B cell (primary cell): ENCODE measurements at regions not wholly inside any gene's neighbourhood (a gene's known extent, or its start where the extent isn't known, plus 50 kb on each side); places are given as distances from the start of the nearest gene placed in this dataset.

Experiments
- ATAC-seq: fragments of 200-7000 bp; cut with Tn5 transposase; one replicate; pipeline ENCODE4 v1.10.0; 2021; ENCODE audit warnings: low read depth, mild to moderate bottlenecking, moderate number of reproducible peaks, moderate library complexity
- CTCF ChIA-PET: fragments of 350-600 bp; sonication (Branson Sonifier 250); formaldehyde crosslinking; loops from one replicate; lab custom pipeline; 2021; ENCODE audit warnings: antibody characterized with exemption, inconsistent platforms; lab: Charles Lee
- POLR2A ChIA-PET: fragments of 350-600 bp; sonication (Branson Sonifier 250); formaldehyde crosslinking; loops from one replicate; lab custom pipeline; 2021; ENCODE audit warnings: antibody characterized with exemption; lab: Charles Lee
- DNase-seq: peaks from one replicate; pipeline ENCODE4 v3.0.0; 2013
- H2AFZ ChIP-seq: 2 replicates; pipeline ENCODE4 v1.6.1; 2012; ENCODE audit warnings: mild to moderate bottlenecking, low read depth, low read length; ENCODE audit not compliant: insufficient read depth, poor library complexity, severe bottlenecking
- H3K27ac ChIP-seq, 2 donors: 1 replicate in 1 of 2; 2 replicates in 1 of 2; pipeline ENCODE4 v1.5.1; 2012 to 2013; ENCODE audit warnings: low read length in 2 of 2, mild to moderate bottlenecking in 2 of 2, moderate library complexity in 1 of 2
- H3K27me3 ChIP-seq, 4 experiments: fragments of 200-600 bp in 1 of 4; sonication (generic) in 1 of 4; replicated peaks in 1 of 4; 1 replicate in 2 of 4; 2 replicates in 2 of 4; pipeline versions ENCODE4 v1.6.1 to v1.7.0; 2013 to 2016; ENCODE audit warnings: low read length in 3 of 4, mild to moderate bottlenecking in 2 of 4, mixed read lengths in 1 of 4, moderate library complexity in 1 of 4; ENCODE audit not compliant: insufficient read depth in 4 of 4, control insufficient read depth in 3 of 4; ENCODE audit errors: control extremely low read depth in 1 of 4
- H3K36me3 ChIP-seq, 2 experiments: replicated peaks in 1 of 2; 1 replicate in 1 of 2; 2 replicates in 1 of 2; pipeline versions ENCODE4 v1.6.1 to v1.7.1; 2013; ENCODE audit warnings: low read length in 1 of 2; ENCODE audit not compliant: insufficient read depth in 2 of 2, control insufficient read depth in 1 of 2; ENCODE audit errors: control extremely low read depth in 1 of 2, extremely low read depth in 1 of 2
- H3K4me1 ChIP-seq, 2 donors: fragments of 200-600 bp in 1 of 2; sonication (generic) in 1 of 2; 1 replicate in 1 of 2; 2 replicates in 1 of 2; pipeline versions ENCODE4 v1.5.1 to v1.6.1; 2013 to 2017; ENCODE audit warnings: low read length in 2 of 2; ENCODE audit not compliant: control insufficient read depth in 2 of 2, insufficient read depth in 2 of 2
- H3K4me2 ChIP-seq: replicated peaks from 2 replicates; pipeline ENCODE3; 2012; ENCODE audit warnings: mild to moderate bottlenecking, low read depth, low read length; ENCODE audit not compliant: poor library complexity, severe bottlenecking
- H3K4me3 ChIP-seq, 5 experiments: fragments of 200-600 bp in 1 of 5; sonication (generic) in 1 of 5; 1 replicate in 3 of 5; 2 replicates in 2 of 5; pipeline versions ENCODE4 v1.5.1 to v1.7.0; 2011 to 2016; ENCODE audit warnings: low read length in 4 of 5, mild to moderate bottlenecking in 4 of 5, low read depth in 2 of 5, control low read depth in 1 of 5, moderate library complexity in 1 of 5; ENCODE audit not compliant: insufficient read depth in 1 of 5; ENCODE audit errors: control extremely low read depth in 1 of 5, extremely low read depth in 1 of 5
- H3K79me2 ChIP-seq: fragments of 200-600 bp; sonication (generic); one replicate; pipeline ENCODE4 v1.6.0; 2016; ENCODE audit warnings: low read length; ENCODE audit not compliant: control insufficient read depth, insufficient read depth
- H3K9ac ChIP-seq: fragments of 200-600 bp; sonication (generic); 2 replicates; pipeline ENCODE4 v1.6.1; 2017; ENCODE audit warnings: mild to moderate bottlenecking, low read length, moderate library complexity
- H3K9me3 ChIP-seq, 3 donors: one replicate each; pipeline versions ENCODE4 v1.6.1 to v1.7.1; 2013; ENCODE audit warnings: low read length in 2 of 3; ENCODE audit not compliant: control insufficient read depth in 2 of 3, insufficient read depth in 1 of 3; ENCODE audit errors: control extremely low read depth in 1 of 3
- H4K20me1 ChIP-seq: 2 replicates; pipeline ENCODE4 v1.6.0; 2012; ENCODE audit warnings: mild to moderate bottlenecking, low read length; ENCODE audit not compliant: insufficient read depth, control insufficient read depth, poor library complexity, severe bottlenecking
- H3K27ac Mint-ChIP-seq: one replicate; pipeline ENCODE4 v1.8.0; 2021; ENCODE audit warnings: mixed read lengths
- H3K27me3 Mint-ChIP-seq: one replicate; pipeline ENCODE4 v1.8.0; 2021; ENCODE audit warnings: mixed read lengths
- H3K4me1 Mint-ChIP-seq: one replicate; pipeline ENCODE4 v1.8.0; 2021; ENCODE audit warnings: mixed read lengths
- H3K4me3 Mint-ChIP-seq: one replicate; pipeline ENCODE4 v1.8.0; 2021; ENCODE audit warnings: mixed read lengths
- H3K9me3 Mint-ChIP-seq: one replicate; pipeline ENCODE4 v1.8.0; 2022; ENCODE audit warnings: mixed read lengths; ENCODE audit not compliant: insufficient read depth
- CTCF ChIP-seq: fragments of 200-600 bp; IDR thresholded peaks from one replicate; pipeline ENCODE4 v1.8.0; 2022; ENCODE audit warnings: antibody characterized with exemption, mild to moderate bottlenecking
- EZH2 ChIP-seq: IDR thresholded peaks from 2 replicates; pipeline ENCODE4 v1.6.1; 2012; ENCODE audit warnings: borderline replicate concordance, low read depth, mild to moderate bottlenecking, moderate library complexity, low read length; ENCODE audit not compliant: insufficient read depth, poor library complexity, severe bottlenecking
- WGBS: methylation state at CpG from one replicate; pipeline ENCODE4 v1.1.5; 2013; ENCODE audit warnings: missing lambda C conversion rate; ENCODE audit not compliant: insufficient coverage; 5-methylcytosine and 5-hydroxymethylcytosine counted together
- intact Hi-C: fragments of 100-400 bp; cut with micrococcal nuclease; formaldehyde crosslinking; loops from one replicate; pipeline ENCODE4 v1.10.0; 2022

GRCh38 chr2:81940266-81940955, 1635.9 kb upstream of the LRRTM1 start:
- Histone ChIP-seq H3K4me3 (no peak overlapping the region), H3K9ac (no peak overlapping the region), H3K4me2 (no peak overlapping the region), H4K20me1 (no peaks in the 10 kb centered on the region), H3K9me3 (peaks cover 0 to 3% (median 0%) of the 10 kb centered on the region in 3 donors), H3K4me1 (no peaks in the 10 kb centered on the region), H3K36me3 (no peaks in the 10 kb centered on the region), H3K27ac (no peak overlapping the region), H2AFZ (no peak overlapping the region), H3K27me3 (no peaks in the 10 kb centered on the region), H3K79me2 (no peaks in the 10 kb centered on the region)
- H3K9me3 Mint-ChIP-seq: peaks cover 9% of the 10 kb centered on the region
- 60% methylated on average over 1 of the region's 7 CpGs for WGBS
- H3K27ac Mint-ChIP-seq: no peak overlapping the region
- DNase-seq (no peak), ATAC-seq (no peak)
- ChIA-PET CTCF (no interaction called here), POLR2A (no interaction called here)
- intact Hi-C loops: no loop called here
- no peaks in the 10 kb centered on the region for H3K4me1 Mint-ChIP-seq
- H3K27me3 Mint-ChIP-seq: no peaks in the 10 kb centered on the region
- TF ChIP-seq CTCF: no peak
- no peak for TF ChIP-seq EZH2
- H3K4me3 Mint-ChIP-seq: no peak overlapping the region

- no peaks in the 10 kb centered on the region for H3K27me3 Mint-ChIP-seq
- Histone ChIP-seq H3K9me3 (peaks cover 0 to 3% (median 3%) of the 10 kb centered on the region in 3 donors), H3K27ac (no peak overlapping the region), H3K79me2 (no peaks in the 10 kb centered on the region), H4K20me1 (no peaks in the 10 kb centered on the region), H3K27me3 (no peaks in the 10 kb centered on the region), H3K4me1 (no peaks in the 10 kb centered on the region), H3K4me3 (no peak overlapping the region), H3K4me2 (no peak overlapping the region), H3K9ac (no peak overlapping the region), H3K36me3 (no peaks in the 10 kb centered on the region), H2AFZ (no peak overlapping the region)
- CTCF ChIA-PET: no interaction called here
- DNase-seq: no peak
- TF ChIP-seq CTCF: no peak
- no peak for TF ChIP-seq EZH2
- H3K27ac Mint-ChIP-seq: no peak overlapping the region
- no peak for ATAC-seq
- no peak overlapping the region for H3K4me3 Mint-ChIP-seq
- intact Hi-C loops: no loop called here
- H3K9me3 Mint-ChIP-seq: peaks cover 10% of the 10 kb centered on the region
- WGBS: no CpG with 5 or more reads among the region's 1 CpG
- POLR2A ChIA-PET: no interaction called here
- no peaks in the 10 kb centered on the region for H3K4me1 Mint-ChIP-seq
These were observed 1633.4 kb upstream of the LRRTM1 start for GRCh38 chr2:81937944-81938343.
